ENCODE measurements at regions not wholly inside any gene's neighbourhood (a gene's known extent, or its start where the extent isn't known, plus 50 kb on each side); places are given as distances from the start of the nearest gene placed in this dataset.

DNA sequence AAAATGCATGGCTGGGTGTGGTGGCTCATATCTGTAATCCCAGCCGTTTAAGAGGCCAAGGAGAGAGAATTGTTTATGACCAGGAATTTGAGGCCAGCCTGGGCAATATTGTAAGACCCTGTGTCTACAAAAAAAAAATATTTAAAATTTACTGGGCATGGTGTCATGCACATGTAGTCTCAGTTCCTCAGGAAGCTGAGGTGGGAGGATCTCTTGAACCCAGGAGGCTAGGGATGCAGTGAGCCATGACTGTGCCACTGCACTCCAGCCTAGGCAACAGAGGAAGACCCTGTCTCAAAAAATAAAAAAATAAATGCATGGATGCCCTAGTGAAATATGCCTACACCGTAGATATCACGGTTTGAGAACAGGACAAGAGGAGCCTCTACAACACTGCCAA is 1331.2 kb upstream of the B3GALT2 start:
- in situ Hi-C loops (cut with MboI; ENCODE audit: low sequenced_read_pairs in 4 of 4) (no loop called here), intact Hi-C loops (cut with DNase I; ENCODE audit: low total_unique reads) (no loop called here)
- Histone ChIP-seq H3K27ac (no peak overlapping the region), H3K4me3 (no peak overlapping the region), H3K36me3 (no peaks in the 10 kb centered on the region), H3K9me3 (no peaks in the 10 kb centered on the region), H3K27me3 (no peaks in the 10 kb centered on the region), H3K4me1 (no peaks in the 10 kb centered on the region)
- no peak for ATAC-seq
- TF ChIP-seq POLR2A (IDR thresholded peaks at IDR 0.05): no peak
- TF ChIP-seq CTCF (IDR thresholded peaks at IDR 0.05 in 4 of 5, conservative IDR thresholded peaks at IDR 0.05 in 1 of 5): no peak
- no peak for DNase-seq

- no peaks in the 10 kb centered on the region for H3K9me3 ChIP-seq
- intact Hi-C loops (cut with DNase I; ENCODE audit: low total_unique reads): no loop called here
Measured at GRCh38 chr1:194515916-194516315, 1329.5 kb upstream of the B3GALT2 start.

DNA sequence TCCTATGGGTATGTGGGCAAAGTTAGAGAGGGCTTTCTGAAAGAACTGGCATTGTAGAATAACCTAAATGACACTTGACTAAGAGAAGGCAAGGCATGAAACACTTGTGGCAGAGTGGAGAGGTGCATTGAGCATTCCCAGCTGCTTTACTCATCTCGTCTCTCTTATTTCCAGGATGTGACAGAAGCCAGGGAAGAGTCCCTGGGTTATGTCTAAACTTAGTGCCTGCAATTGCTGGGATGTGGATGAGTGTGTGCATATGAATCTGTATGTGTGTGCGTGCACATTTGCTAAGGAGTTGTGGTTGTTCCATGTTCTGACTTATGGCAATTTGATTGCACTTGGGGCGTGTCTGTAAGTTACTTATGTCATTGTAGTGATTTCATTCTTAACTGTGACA is 1326.5 kb upstream of the B3GALT2 start:
- Histone ChIP-seq H3K9me3 (no peaks in the 10 kb centered on the region), H3K4me3 (no peak overlapping the region), H3K4me1 (no peaks in the 10 kb centered on the region), H3K27me3 (no peaks in the 10 kb centered on the region), H3K27ac (no peak overlapping the region), H3K36me3 (no peaks in the 10 kb centered on the region)
- TF ChIP-seq CTCF (IDR thresholded peaks at IDR 0.05 in 4 of 5, conservative IDR thresholded peaks at IDR 0.05 in 1 of 5) (no peak), POLR2A (IDR thresholded peaks at IDR 0.05) (no peak)
- in situ Hi-C loops (cut with MboI; ENCODE audit: low sequenced_read_pairs in 4 of 4) (no loop called here), intact Hi-C loops (cut with DNase I; ENCODE audit: low total_unique reads) (no loop called here)
- no peak for DNase-seq
- no peak for ATAC-seq

More at GRCh38 chr1:194515916-194516315, 1329.5 kb upstream of the B3GALT2 start:
- Histone ChIP-seq H3K27ac (no peak overlapping the region), H3K4me3 (no peak overlapping the region), H3K36me3 (no peaks in the 10 kb centered on the region), H3K27me3 (no peaks in the 10 kb centered on the region), H3K4me1 (no peaks in the 10 kb centered on the region)
- TF ChIP-seq CTCF (IDR thresholded peaks at IDR 0.05 in 4 of 5, conservative IDR thresholded peaks at IDR 0.05 in 1 of 5) (no peak), POLR2A (IDR thresholded peaks at IDR 0.05) (no peak)
- in situ Hi-C loops (cut with MboI; ENCODE audit: low sequenced_read_pairs in 4 of 4): no loop called here
- DNase-seq: no peak
- no peak for ATAC-seq

GRCh38 chr1:194512345-194512744 is 1325.9 kb upstream of the B3GALT2 start:
- Histone ChIP-seq H3K27me3 (no peaks in the 10 kb centered on the region), H3K36me3 (no peaks in the 10 kb centered on the region), H3K4me3 (no peak overlapping the region), H3K9me3 (no peaks in the 10 kb centered on the region), H3K4me1 (no peaks in the 10 kb centered on the region), H3K27ac (no peak overlapping the region)
- ATAC-seq: no peak
- no peak for TF ChIP-seq POLR2A (IDR thresholded peaks at IDR 0.05)
- no peak for TF ChIP-seq CTCF (IDR thresholded peaks at IDR 0.05 in 4 of 5, conservative IDR thresholded peaks at IDR 0.05 in 1 of 5)
- intact Hi-C loops (cut with DNase I; ENCODE audit: low total_unique reads): no loop called here
- in situ Hi-C loops (cut with MboI; ENCODE audit: low sequenced_read_pairs in 4 of 4): no loop called here
- DNase-seq: no peak

GRCh38 chr1:194503209-194503608 is 1316.8 kb upstream of the B3GALT2 start:
- no peak overlapping the region for H3K4me3 ChIP-seq
- in situ Hi-C loops (cut with MboI; ENCODE audit: low sequenced_read_pairs in 4 of 4) (no loop called here), intact Hi-C loops (cut with DNase I; ENCODE audit: low total_unique reads) (no loop called here)
- no peaks in the 10 kb centered on the region for H3K27me3 ChIP-seq
- no peak for ATAC-seq
- no peak for DNase-seq
- no peaks in the 10 kb centered on the region for H3K9me3 ChIP-seq
- no peaks in the 10 kb centered on the region for H3K4me1 ChIP-seq
- no peak overlapping the region for H3K27ac ChIP-seq
- TF ChIP-seq POLR2A (IDR thresholded peaks at IDR 0.05): no peak
- no peak for TF ChIP-seq CTCF (IDR thresholded peaks at IDR 0.05 in 4 of 5, conservative IDR thresholded peaks at IDR 0.05 in 1 of 5)
- H3K36me3 ChIP-seq: no peaks in the 10 kb centered on the region
